T-cell (primary cell): ENCODE measurements at regions not wholly inside any gene's neighbourhood (a gene's known extent, or its start where the extent isn't known, plus 50 kb on each side); places are given as distances from the start of the nearest gene placed in this dataset.
A peak's percentile ranks its signal among the peaks of the same experiment; 100 is the strongest.
"Not testable (repeated sequence)": the region's sequence is repeated elsewhere in the genome, so short reads cannot be mapped to it uniquely, and the experiment has no call there.

Source experiments
- ATAC-seq, 4 experiments: fragments of 200-7000 bp in 3 of 4; fragments of 150-1000 bp in 1 of 4; cut with Tn5 transposase; replicated peaks in 1 of 4; 1 replicate in 3 of 4; 2 replicates in 1 of 4; pipeline ENCODE4 v1.10.0; 2021; ENCODE audit warnings: moderate library complexity in 3 of 4, mild to moderate bottlenecking in 2 of 4, moderate number of reproducible peaks in 1 of 4
- CTCF ChIA-PET, 2 donors: fragments of 300-600 bp; sonication (Branson Sonifier 250); formaldehyde crosslinking; loops; one replicate each; lab custom pipeline; 2022; ENCODE audit warnings: antibody characterized with exemption in 2 of 2; lab: Charles Lee
- POLR2A ChIA-PET, 2 donors: fragments of 300-600 bp; sonication (Branson Sonifier 250); formaldehyde crosslinking; loops; one replicate each; lab custom pipeline; 2022; ENCODE audit warnings: antibody characterized with exemption in 2 of 2; lab: Charles Lee
- DNase-seq, 35 experiments: peaks; one replicate each; pipeline versions ENCODE4 v3.0.0 to v3.0.0-alpha.2; 2013 to 2023
- H3K27ac ChIP-seq: one replicate; pipeline ENCODE4 v1.5.1; 2013; ENCODE audit warnings: low read length
- H3K27me3 ChIP-seq, 2 experiments: replicated peaks in 1 of 2; 1 replicate in 1 of 2; 2 replicates in 1 of 2; pipeline versions ENCODE4 v1.6.1 to v1.7.0; 2013; ENCODE audit warnings: low read length in 1 of 2, mixed read lengths in 1 of 2; ENCODE audit not compliant: control insufficient read depth in 2 of 2, insufficient read depth in 2 of 2; ENCODE audit errors: extremely low read depth in 1 of 2
- H3K36me3 ChIP-seq, 2 donors: 1 replicate in 1 of 2; 2 replicates in 1 of 2; pipeline versions ENCODE4 v1.6.1 to v1.7.0; 2013; ENCODE audit warnings: low read length in 1 of 2; ENCODE audit not compliant: control insufficient read depth in 2 of 2, insufficient read depth in 1 of 2; ENCODE audit errors: extremely low read depth in 1 of 2
- H3K4me1 ChIP-seq, 2 experiments: 1 replicate in 1 of 2; 2 replicates in 1 of 2; pipeline versions ENCODE4 v1.6.1 to v1.7.0; 2013; ENCODE audit warnings: low read length in 2 of 2, mixed read lengths in 1 of 2; ENCODE audit not compliant: insufficient read depth in 2 of 2, control insufficient read depth in 1 of 2; ENCODE audit errors: extremely low read depth in 1 of 2
- H3K4me3 ChIP-seq, 2 donors: 1 replicate in 1 of 2; 2 replicates in 1 of 2; pipeline versions ENCODE4 v1.5.1 to v1.7.0; 2013; ENCODE audit warnings: mild to moderate bottlenecking in 2 of 2, low read length in 1 of 2, moderate library complexity in 1 of 2; ENCODE audit not compliant: control insufficient read depth in 1 of 2; ENCODE audit errors: extremely low read depth in 1 of 2
- H3K9me3 ChIP-seq: 2 replicates; pipeline ENCODE4 v1.7.0; 2013
- H3K27ac Mint-ChIP-seq, 2 donors: one replicate each; pipeline ENCODE4 v1.8.0; 2020 to 2021; ENCODE audit warnings: mild to moderate bottlenecking in 2 of 2, mixed read lengths in 2 of 2
- H3K27me3 Mint-ChIP-seq, 2 donors: one replicate each; pipeline ENCODE4 v1.8.0; 2021 to 2022; ENCODE audit warnings: mixed read lengths in 2 of 2
- H3K36me3 Mint-ChIP-seq: one replicate; pipeline ENCODE4 v1.8.0; 2021; ENCODE audit warnings: mixed read lengths
- H3K4me1 Mint-ChIP-seq, 3 donors: one replicate each; pipeline ENCODE4 v1.8.0; 2020 to 2022; ENCODE audit warnings: mixed read lengths in 3 of 3, mild to moderate bottlenecking in 1 of 3
- H3K4me3 Mint-ChIP-seq, 3 donors: one replicate each; pipeline ENCODE4 v1.8.0; 2020 to 2022; ENCODE audit warnings: mild to moderate bottlenecking in 3 of 3, mixed read lengths in 3 of 3, moderate library complexity in 3 of 3
- H3K9me3 Mint-ChIP-seq, 3 donors: one replicate each; pipeline ENCODE4 v1.8.0; 2020 to 2022; ENCODE audit warnings: mixed read lengths in 3 of 3
- WGBS: methylation state at CpG from one replicate; pipeline ENCODE4 v1.1.5; 2013; ENCODE audit warnings: missing lambda C conversion rate; ENCODE audit not compliant: insufficient coverage; 5-methylcytosine and 5-hydroxymethylcytosine counted together

DNA sequence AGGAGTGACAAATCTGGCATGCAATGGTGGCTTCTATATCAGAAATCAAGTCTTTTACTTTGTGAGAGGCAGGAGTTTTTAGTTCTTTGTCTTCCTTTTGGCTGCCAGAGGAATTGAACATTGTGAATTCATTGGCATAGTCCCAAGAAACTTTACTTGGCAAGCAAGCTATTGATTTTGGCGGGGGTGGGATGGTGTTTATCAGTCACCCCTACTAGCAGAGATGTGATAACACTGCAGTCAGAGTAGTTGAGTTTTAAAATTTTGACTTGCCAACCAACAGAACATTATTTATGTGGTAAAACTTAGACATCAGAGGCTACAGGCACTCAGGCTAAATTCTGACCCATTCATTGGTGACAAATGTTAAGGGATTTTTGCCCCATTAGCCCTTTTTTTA, 129.2 kb downstream of the FAM72B start:
- H3K4me1 Mint-ChIP-seq, ATAC-seq, H3K27me3 ChIP-seq, H3K36me3 Mint-ChIP-seq, H3K9me3 ChIP-seq, CTCF ChIA-PET, H3K9me3 Mint-ChIP-seq, POLR2A ChIA-PET, H3K4me3 Mint-ChIP-seq, H3K4me1 ChIP-seq, DNase-seq, H3K27ac ChIP-seq, H3K27ac Mint-ChIP-seq, H3K4me3 ChIP-seq, H3K36me3 ChIP-seq: not testable (repeated sequence)
- H3K27me3 Mint-ChIP-seq: peaks cover 7 to 14% of the 10 kb centered on the region in 2 donors
- no CpG with 5 or more reads among the region's 1 CpG for WGBS

DNA sequence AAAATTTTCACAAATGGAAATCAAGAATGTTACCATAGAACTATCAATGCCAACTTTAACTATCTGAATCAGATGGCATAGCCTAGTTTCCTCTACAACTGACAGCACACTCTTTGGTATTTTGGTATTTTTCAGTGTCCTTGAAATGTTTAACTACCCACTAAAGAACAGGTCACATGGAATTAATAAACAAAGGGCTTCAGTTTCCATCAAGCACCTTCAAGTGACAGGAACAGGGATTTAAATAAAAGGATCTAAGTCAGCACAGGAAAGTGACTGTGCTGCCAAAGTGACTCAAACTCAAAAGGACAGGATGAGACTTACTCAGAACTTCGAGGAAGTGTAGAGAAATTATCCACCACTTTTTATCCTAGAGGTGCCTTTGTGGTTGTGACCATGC, 117.2 kb downstream of the FAM72B start:
- ATAC-seq, H3K4me1 ChIP-seq, H3K27me3 ChIP-seq, H3K36me3 ChIP-seq, H3K36me3 Mint-ChIP-seq, H3K4me1 Mint-ChIP-seq, H3K27ac Mint-ChIP-seq, H3K9me3 Mint-ChIP-seq, H3K27me3 Mint-ChIP-seq, CTCF ChIA-PET, POLR2A ChIA-PET, H3K27ac ChIP-seq, H3K9me3 ChIP-seq, DNase-seq, H3K4me3 Mint-ChIP-seq, H3K4me3 ChIP-seq: not testable (repeated sequence)
- no CpG with 5 or more reads among the region's 1 CpG for WGBS

DNA sequence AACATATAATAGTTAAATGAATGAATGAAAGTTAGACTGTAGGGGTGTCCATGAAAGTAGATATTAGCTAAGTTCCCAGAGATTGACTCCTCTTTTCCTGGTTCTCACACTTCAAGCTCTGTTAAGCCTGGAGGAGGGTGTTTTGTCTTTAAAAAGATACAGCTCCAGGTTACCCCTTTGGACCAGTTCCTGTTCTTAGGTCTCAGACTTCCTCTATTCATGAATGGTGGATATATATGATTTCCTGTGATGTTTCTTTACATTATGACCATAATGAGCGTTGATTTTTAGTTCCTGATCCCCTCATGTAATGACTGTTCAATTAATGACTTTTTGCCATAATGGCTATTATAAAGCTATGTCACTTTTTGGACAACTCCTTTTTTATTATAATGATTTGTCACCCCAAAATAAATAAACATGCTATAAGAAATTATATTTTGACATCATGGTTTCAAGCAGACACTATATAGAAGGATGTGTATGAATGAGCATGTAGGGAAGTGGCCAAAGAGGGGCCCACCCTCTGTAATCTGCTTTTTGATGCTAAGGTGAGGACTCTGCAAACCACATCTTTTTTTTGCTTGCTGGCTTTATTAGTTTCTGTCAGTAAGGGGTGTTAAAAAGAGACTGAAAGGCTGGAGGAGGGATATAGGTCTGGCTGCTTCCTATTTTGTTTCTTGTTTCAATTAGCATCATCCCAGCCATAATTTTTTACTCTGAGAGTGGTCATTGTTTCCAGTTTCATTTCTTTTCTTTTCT, 115.2 kb downstream of the FAM72B start:
- DNase-seq, H3K36me3 ChIP-seq, H3K9me3 ChIP-seq, ATAC-seq, H3K4me1 ChIP-seq, H3K4me3 Mint-ChIP-seq, H3K4me3 ChIP-seq, H3K9me3 Mint-ChIP-seq, CTCF ChIA-PET, H3K4me1 Mint-ChIP-seq, H3K27ac Mint-ChIP-seq, POLR2A ChIA-PET, H3K27me3 Mint-ChIP-seq, H3K27me3 ChIP-seq, H3K27ac ChIP-seq, H3K36me3 Mint-ChIP-seq: not testable (repeated sequence)
- WGBS: no CpG with 5 or more reads among the region's 1 CpG

DNA sequence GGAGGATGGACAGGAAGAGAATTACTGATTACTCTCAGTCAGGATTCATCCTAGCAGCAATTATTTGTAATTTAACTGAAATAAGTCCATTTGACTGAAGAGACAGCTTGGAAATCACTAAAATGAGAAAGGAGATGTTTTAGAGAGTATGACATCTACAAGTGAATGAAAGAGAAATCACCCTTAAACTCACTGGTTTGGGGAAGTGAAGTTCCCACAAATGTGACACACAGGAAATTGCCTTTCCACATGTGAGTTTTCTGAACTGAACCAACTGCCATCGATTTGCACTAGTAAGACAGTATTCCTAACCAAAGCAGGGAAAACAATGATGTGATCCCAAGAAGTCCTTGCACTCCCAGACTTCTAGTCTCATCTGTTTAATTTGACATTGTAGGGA, 110.3 kb downstream of the FAM72B start:
- no CpG with 5 or more reads among the region's 1 CpG for WGBS
- H3K27me3 ChIP-seq, H3K4me3 Mint-ChIP-seq, POLR2A ChIA-PET, ATAC-seq, H3K9me3 Mint-ChIP-seq, H3K4me3 ChIP-seq, H3K9me3 ChIP-seq, H3K27ac Mint-ChIP-seq, H3K4me1 Mint-ChIP-seq, H3K27me3 Mint-ChIP-seq, H3K36me3 Mint-ChIP-seq, H3K36me3 ChIP-seq, DNase-seq, CTCF ChIA-PET, H3K27ac ChIP-seq, H3K4me1 ChIP-seq: not testable (repeated sequence)

DNA sequence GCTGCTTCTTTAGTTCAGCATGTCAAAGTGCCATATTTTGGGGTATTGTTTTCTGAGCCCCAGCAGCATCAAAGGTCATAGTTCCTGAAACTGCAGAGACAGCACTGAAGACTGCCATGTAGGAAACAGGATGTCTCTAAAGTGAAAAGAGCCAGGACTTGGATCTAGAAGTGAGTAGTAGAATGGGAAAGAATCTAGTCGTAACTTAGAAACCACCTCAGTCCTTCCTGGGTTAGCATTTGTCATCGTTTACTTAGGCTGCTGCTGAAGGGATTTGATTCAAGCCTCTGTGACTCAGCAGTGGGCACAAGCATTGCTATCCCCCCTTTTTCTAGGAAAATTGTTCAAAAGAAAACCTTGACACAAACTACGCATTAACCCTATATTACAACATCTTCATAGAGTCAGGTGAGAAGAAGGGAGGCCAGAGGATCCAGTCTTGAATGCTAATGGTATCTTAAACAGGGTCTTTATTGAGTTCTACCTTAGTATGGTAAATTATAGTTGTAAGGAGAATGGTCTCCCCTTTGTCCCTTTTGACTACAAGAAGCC, 108.8 kb downstream of the FAM72B start:
- DNase-seq: not testable (repeated sequence)
- no CpG with 5 or more reads among the region's 3 CpGs for WGBS

DNA sequence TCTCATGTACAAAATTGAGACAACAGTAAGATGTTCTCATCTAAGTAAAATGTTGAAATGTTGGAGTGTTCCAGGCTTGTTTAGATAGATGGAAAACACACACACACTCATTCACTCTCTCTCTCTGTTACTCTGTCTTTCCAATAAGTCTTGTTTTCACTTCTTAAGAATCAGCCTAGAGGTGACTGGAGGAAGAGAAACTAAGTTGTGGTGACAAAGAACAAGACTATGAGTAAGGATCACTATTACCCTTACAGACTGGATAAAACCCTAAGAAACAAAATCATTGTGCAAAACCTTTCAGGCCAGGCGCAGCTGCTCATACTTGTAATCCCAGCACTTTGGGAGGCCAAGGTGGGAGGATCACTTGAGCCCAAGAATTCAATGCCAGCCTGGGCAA, 107.5 kb downstream of the FAM72B start:
- POLR2A ChIA-PET, ATAC-seq: not testable (repeated sequence)
- no CpG with 5 or more reads among the region's 1 CpG for WGBS

More for the DNA sequence above, 108.8 kb downstream of the FAM72B start:
- H3K27ac Mint-ChIP-seq, H3K27ac ChIP-seq, ATAC-seq, H3K4me1 ChIP-seq, CTCF ChIA-PET, H3K9me3 ChIP-seq, H3K4me3 ChIP-seq, POLR2A ChIA-PET, H3K4me1 Mint-ChIP-seq, H3K27me3 ChIP-seq, H3K9me3 Mint-ChIP-seq, H3K36me3 Mint-ChIP-seq, H3K27me3 Mint-ChIP-seq, H3K36me3 ChIP-seq, H3K4me3 Mint-ChIP-seq: not testable (repeated sequence)

DNA sequence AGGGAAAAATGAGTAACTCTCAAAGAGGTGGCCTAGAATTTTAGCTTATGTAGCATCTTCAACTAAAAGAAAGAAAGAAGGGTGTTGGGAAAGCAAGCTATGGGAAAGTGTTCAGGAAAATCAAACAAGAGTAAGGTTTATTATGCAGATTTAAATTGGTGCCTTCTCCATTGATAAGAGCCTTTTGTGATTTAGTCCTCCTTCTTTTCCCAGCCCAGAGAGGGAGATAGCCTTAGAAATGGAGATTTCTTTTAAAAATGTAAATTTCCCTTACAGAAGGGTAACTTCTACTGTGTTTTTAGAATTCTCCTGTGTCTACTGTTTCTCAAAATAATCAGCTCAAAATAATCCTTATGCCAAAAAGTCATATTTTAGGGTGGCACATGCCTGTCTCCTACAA, 104.5 kb downstream of the FAM72B start:
- ATAC-seq, H3K36me3 Mint-ChIP-seq, H3K9me3 Mint-ChIP-seq, H3K27ac Mint-ChIP-seq, H3K9me3 ChIP-seq, CTCF ChIA-PET, H3K27me3 Mint-ChIP-seq, POLR2A ChIA-PET, H3K4me3 ChIP-seq, H3K27me3 ChIP-seq, H3K4me1 ChIP-seq, H3K36me3 ChIP-seq, DNase-seq, H3K27ac ChIP-seq: not testable (repeated sequence)
- H3K4me1 Mint-ChIP-seq: peaks cover 8 to 11% (median 11%) of the 10 kb centered on the region in 3 donors
- peak overlapping the region in 1 of 3 donors; percentile 52 for H3K4me3 Mint-ChIP-seq

More for the DNA sequence above, 107.5 kb downstream of the FAM72B start:
- H3K36me3 ChIP-seq, DNase-seq, H3K4me1 ChIP-seq, H3K27ac ChIP-seq, H3K27ac Mint-ChIP-seq, H3K36me3 Mint-ChIP-seq, H3K4me3 ChIP-seq, H3K27me3 Mint-ChIP-seq, CTCF ChIA-PET, H3K9me3 ChIP-seq, H3K9me3 Mint-ChIP-seq, H3K4me3 Mint-ChIP-seq, H3K27me3 ChIP-seq: not testable (repeated sequence)
- peaks cover 8 to 11% (median 11%) of the 10 kb centered on the region in 3 donors for H3K4me1 Mint-ChIP-seq
